T-cell (primary cell): ENCODE measurements at regions not wholly inside any gene's neighbourhood (a gene's known extent, or its start where the extent isn't known, plus 50 kb on each side); places are given as distances from the start of the nearest gene placed in this dataset.

ENCODE experiments used
- ATAC-seq, 4 experiments: fragments of 200-7000 bp in 3 of 4; fragments of 150-1000 bp in 1 of 4; cut with Tn5 transposase; replicated peaks in 1 of 4; 1 replicate in 3 of 4; 2 replicates in 1 of 4; pipeline ENCODE4 v1.10.0; 2021; ENCODE audit warnings: moderate library complexity in 3 of 4, mild to moderate bottlenecking in 2 of 4, moderate number of reproducible peaks in 1 of 4
- CTCF ChIA-PET, 2 donors: fragments of 300-600 bp; sonication (Branson Sonifier 250); formaldehyde crosslinking; loops; one replicate each; lab custom pipeline; 2022; ENCODE audit warnings: antibody characterized with exemption in 2 of 2; lab: Charles Lee
- POLR2A ChIA-PET, 2 donors: fragments of 300-600 bp; sonication (Branson Sonifier 250); formaldehyde crosslinking; loops; one replicate each; lab custom pipeline; 2022; ENCODE audit warnings: antibody characterized with exemption in 2 of 2; lab: Charles Lee
- DNase-seq, 35 experiments: peaks; one replicate each; pipeline versions ENCODE4 v3.0.0 to v3.0.0-alpha.2; 2013 to 2023
- H3K27ac ChIP-seq: one replicate; pipeline ENCODE4 v1.5.1; 2013; ENCODE audit warnings: low read length
- H3K27me3 ChIP-seq, 2 experiments: replicated peaks in 1 of 2; 1 replicate in 1 of 2; 2 replicates in 1 of 2; pipeline versions ENCODE4 v1.6.1 to v1.7.0; 2013; ENCODE audit warnings: low read length in 1 of 2, mixed read lengths in 1 of 2; ENCODE audit not compliant: control insufficient read depth in 2 of 2, insufficient read depth in 2 of 2; ENCODE audit errors: extremely low read depth in 1 of 2
- H3K36me3 ChIP-seq, 2 donors: 1 replicate in 1 of 2; 2 replicates in 1 of 2; pipeline versions ENCODE4 v1.6.1 to v1.7.0; 2013; ENCODE audit warnings: low read length in 1 of 2; ENCODE audit not compliant: control insufficient read depth in 2 of 2, insufficient read depth in 1 of 2; ENCODE audit errors: extremely low read depth in 1 of 2
- H3K4me1 ChIP-seq, 2 experiments: 1 replicate in 1 of 2; 2 replicates in 1 of 2; pipeline versions ENCODE4 v1.6.1 to v1.7.0; 2013; ENCODE audit warnings: low read length in 2 of 2, mixed read lengths in 1 of 2; ENCODE audit not compliant: insufficient read depth in 2 of 2, control insufficient read depth in 1 of 2; ENCODE audit errors: extremely low read depth in 1 of 2
- H3K4me3 ChIP-seq, 2 donors: 1 replicate in 1 of 2; 2 replicates in 1 of 2; pipeline versions ENCODE4 v1.5.1 to v1.7.0; 2013; ENCODE audit warnings: mild to moderate bottlenecking in 2 of 2, low read length in 1 of 2, moderate library complexity in 1 of 2; ENCODE audit not compliant: control insufficient read depth in 1 of 2; ENCODE audit errors: extremely low read depth in 1 of 2
- H3K9me3 ChIP-seq: 2 replicates; pipeline ENCODE4 v1.7.0; 2013
- H3K27ac Mint-ChIP-seq, 2 donors: one replicate each; pipeline ENCODE4 v1.8.0; 2020 to 2021; ENCODE audit warnings: mild to moderate bottlenecking in 2 of 2, mixed read lengths in 2 of 2
- H3K27me3 Mint-ChIP-seq, 2 donors: one replicate each; pipeline ENCODE4 v1.8.0; 2021 to 2022; ENCODE audit warnings: mixed read lengths in 2 of 2
- H3K36me3 Mint-ChIP-seq: one replicate; pipeline ENCODE4 v1.8.0; 2021; ENCODE audit warnings: mixed read lengths
- H3K4me1 Mint-ChIP-seq, 3 donors: one replicate each; pipeline ENCODE4 v1.8.0; 2020 to 2022; ENCODE audit warnings: mixed read lengths in 3 of 3, mild to moderate bottlenecking in 1 of 3
- H3K4me3 Mint-ChIP-seq, 3 donors: one replicate each; pipeline ENCODE4 v1.8.0; 2020 to 2022; ENCODE audit warnings: mild to moderate bottlenecking in 3 of 3, mixed read lengths in 3 of 3, moderate library complexity in 3 of 3
- H3K9me3 Mint-ChIP-seq, 3 donors: one replicate each; pipeline ENCODE4 v1.8.0; 2020 to 2022; ENCODE audit warnings: mixed read lengths in 3 of 3
- WGBS: methylation state at CpG from one replicate; pipeline ENCODE4 v1.1.5; 2013; ENCODE audit warnings: missing lambda C conversion rate; ENCODE audit not compliant: insufficient coverage; 5-methylcytosine and 5-hydroxymethylcytosine counted together

- ChIA-PET CTCF (no interaction called here), POLR2A (no interaction called here)
- ATAC-seq (no peak), DNase-seq (no peak)
- Mint-ChIP-seq H3K4me3 (no peak overlapping the region), H3K9me3 (peaks cover 0 to 12% (median 4%) of the 10 kb centered on the region in 3 donors), H3K27ac (no peak overlapping the region), H3K36me3 (no peaks in the 10 kb centered on the region), H3K4me1 (no peaks in the 10 kb centered on the region), H3K27me3 (no peaks in the 10 kb centered on the region)
- Histone ChIP-seq H3K27ac (no peak overlapping the region), H3K9me3 (no peaks in the 10 kb centered on the region), H3K27me3 (no peaks in the 10 kb centered on the region), H3K4me3 (no peak overlapping the region), H3K36me3 (no peaks in the 10 kb centered on the region), H3K4me1 (no peaks in the 10 kb centered on the region)
- WGBS = 87% methylated on average over 5 of the region's 10 CpGs
Observed at GRCh38 chr17:71071837-71072236, 902.5 kb downstream of the KCNJ2 start.

DNA sequence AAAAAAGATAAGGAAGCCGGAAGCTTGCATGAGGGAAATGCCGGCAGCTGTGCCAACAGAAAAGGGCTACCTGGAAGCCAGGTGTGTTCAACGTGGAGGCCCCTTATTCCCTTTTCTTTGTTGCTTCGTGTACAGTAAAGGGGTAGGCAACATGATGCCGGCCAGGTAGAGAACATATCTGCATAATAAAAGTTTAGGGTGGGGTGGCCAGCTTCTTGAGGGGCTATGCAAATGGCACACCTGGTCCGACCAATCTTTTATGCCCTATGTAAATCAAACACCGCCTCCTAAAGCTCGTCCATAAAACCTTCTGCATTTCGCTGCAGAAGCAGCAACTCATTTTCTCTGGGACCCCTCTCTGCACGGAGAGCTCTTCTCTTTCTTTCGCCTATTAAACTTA lies 911.6 kb downstream of the KCNJ2 start:
- Histone ChIP-seq H3K27ac (no peak overlapping the region), H3K4me3 (no peak overlapping the region), H3K36me3 (no peaks in the 10 kb centered on the region), H3K9me3 (no peaks in the 10 kb centered on the region), H3K27me3 (no peaks in the 10 kb centered on the region), H3K4me1 (no peaks in the 10 kb centered on the region)
- H3K36me3 Mint-ChIP-seq = no peaks in the 10 kb centered on the region
- H3K4me3 Mint-ChIP-seq = no peak overlapping the region
- ATAC-seq = no peak
- POLR2A ChIA-PET = interaction anchor here in 1 of 2 donors (0.7 kb wide), 1 partner anchor 456 kb away, joined by 4 read pairs; no protein-coding TSS in a partner anchor
- H3K9me3 Mint-ChIP-seq = peaks cover 5 to 20% (median 15%) of the 10 kb centered on the region in 3 donors
- H3K27ac Mint-ChIP-seq = no peak overlapping the region
- CTCF ChIA-PET = no interaction called here
- no peaks in the 10 kb centered on the region for H3K4me1 Mint-ChIP-seq
- no peaks in the 10 kb centered on the region for H3K27me3 Mint-ChIP-seq
- WGBS = 93% methylated on average over 7 of the region's 11 CpGs
- no peak for DNase-seq

DNA sequence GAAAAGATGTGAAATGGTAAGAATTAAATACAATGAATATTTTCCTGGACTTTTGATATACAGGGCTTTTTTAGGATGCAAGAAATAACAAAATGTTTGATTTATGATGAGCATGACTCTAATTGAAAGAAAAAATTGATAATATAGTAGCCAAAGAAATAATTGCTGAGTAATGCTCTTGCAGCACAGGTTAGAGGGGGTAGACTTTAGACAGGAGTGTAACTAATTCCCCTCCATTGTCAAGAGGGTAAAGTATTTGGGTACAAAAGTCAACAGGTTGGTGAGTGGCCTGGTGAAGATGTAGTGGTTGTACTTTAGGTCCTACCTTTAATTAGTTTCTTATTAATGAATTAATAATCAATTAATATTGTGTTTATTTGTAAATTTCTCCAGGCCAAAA lies 912.3 kb downstream of the KCNJ2 start:
- H3K4me1 ChIP-seq = no peaks in the 10 kb centered on the region
- Mint-ChIP-seq H3K27ac (no peak overlapping the region), H3K4me1 (no peaks in the 10 kb centered on the region), H3K4me3 (no peak overlapping the region), H3K27me3 (no peaks in the 10 kb centered on the region), H3K36me3 (no peaks in the 10 kb centered on the region), H3K9me3 (peaks cover 5 to 20% (median 15%) of the 10 kb centered on the region in 3 donors)
- H3K4me3 ChIP-seq = no peak overlapping the region
- H3K27ac ChIP-seq = no peak overlapping the region
- POLR2A ChIA-PET = no interaction called here
- CTCF ChIA-PET = no interaction called here
- H3K36me3 ChIP-seq = no peaks in the 10 kb centered on the region
- H3K9me3 ChIP-seq = no peaks in the 10 kb centered on the region
- no peaks in the 10 kb centered on the region for H3K27me3 ChIP-seq
- no peak for DNase-seq
- no peak for ATAC-seq

GRCh38 chr17:71084219-71084618 lies 914.9 kb downstream of the KCNJ2 start:
- Histone ChIP-seq H3K4me1 (no peaks in the 10 kb centered on the region), H3K27ac (no peak overlapping the region), H3K4me3 (no peak overlapping the region), H3K36me3 (no peaks in the 10 kb centered on the region), H3K27me3 (no peaks in the 10 kb centered on the region), H3K9me3 (no peaks in the 10 kb centered on the region)
- DNase-seq = no peak
- Mint-ChIP-seq H3K4me3 (no peak overlapping the region), H3K27ac (no peak overlapping the region), H3K9me3 (peaks cover 8 to 15% (median 14%) of the 10 kb centered on the region in 3 donors), H3K36me3 (no peaks in the 10 kb centered on the region), H3K4me1 (no peaks in the 10 kb centered on the region), H3K27me3 (no peaks in the 10 kb centered on the region)
- WGBS = 60% methylated on average over 1 of the region's 5 CpGs
- no peak for ATAC-seq
- POLR2A ChIA-PET = no interaction called here
- CTCF ChIA-PET = no interaction called here

GRCh38 chr17:71084838-71085237 lies 915.5 kb downstream of the KCNJ2 start:
- no peaks in the 10 kb centered on the region for H3K4me1 ChIP-seq
- H3K27ac ChIP-seq = no peak overlapping the region
- H3K9me3 ChIP-seq = no peaks in the 10 kb centered on the region
- WGBS = no CpG with 5 or more reads among the region's 3 CpGs
- ATAC-seq = no peak
- ChIA-PET POLR2A (no interaction called here), CTCF (no interaction called here)
- Mint-ChIP-seq H3K9me3 (peaks cover 8 to 9% (median 8%) of the 10 kb centered on the region in 3 donors), H3K4me3 (no peak overlapping the region), H3K27ac (no peak overlapping the region), H3K4me1 (no peaks in the 10 kb centered on the region), H3K36me3 (no peaks in the 10 kb centered on the region), H3K27me3 (no peaks in the 10 kb centered on the region)
- no peak for DNase-seq
- no peak overlapping the region for H3K4me3 ChIP-seq
- H3K27me3 ChIP-seq = no peaks in the 10 kb centered on the region
- H3K36me3 ChIP-seq = no peaks in the 10 kb centered on the region

GRCh38 chr17:71085238-71086033 lies 916.1 kb downstream of the KCNJ2 start:
- ChIA-PET POLR2A (no interaction called here), CTCF (no interaction called here)
- no peaks in the 10 kb centered on the region for H3K36me3 Mint-ChIP-seq
- Histone ChIP-seq H3K27me3 (no peaks in the 10 kb centered on the region), H3K27ac (no peak overlapping the region), H3K9me3 (no peaks in the 10 kb centered on the region), H3K4me3 (no peak overlapping the region), H3K36me3 (no peaks in the 10 kb centered on the region), H3K4me1 (no peaks in the 10 kb centered on the region)
- no peak overlapping the region for H3K4me3 Mint-ChIP-seq
- no peak overlapping the region for H3K27ac Mint-ChIP-seq
- no CpG with 5 or more reads among the region's 5 CpGs for WGBS
- H3K4me1 Mint-ChIP-seq = no peaks in the 10 kb centered on the region
- peaks cover 4 to 8% (median 4%) of the 10 kb centered on the region in 3 donors for H3K9me3 Mint-ChIP-seq
- DNase-seq (peak in 1 of 35 experiments; percentile 1), ATAC-seq (no peak)
- H3K27me3 Mint-ChIP-seq = no peaks in the 10 kb centered on the region
